PC-9 (cell line): ENCODE measurements at regions not wholly inside any gene's neighbourhood (a gene's known extent, or its start where the extent isn't known, plus 50 kb on each side); places are given as distances from the start of the nearest gene placed in this dataset.

Experiments
- EZH2 ChIP-seq: fragments of 200-600 bp; sonication (generic); IDR thresholded peaks from 2 replicates; pipeline ENCODE4 v1.8.0; 2017; ENCODE audit warnings: antibody characterized with exemption, low read depth
- TF ChIP-seq, protein P1 (sequence below): fragments of 200-600 bp; sonication (generic); conservative IDR thresholded peaks from 2 replicates; pipeline ENCODE4 v1.6.1; 2017; ENCODE audit warnings: mixed run types, antibody characterized with exemption, mild to moderate bottlenecking, moderate library complexity

DNA sequence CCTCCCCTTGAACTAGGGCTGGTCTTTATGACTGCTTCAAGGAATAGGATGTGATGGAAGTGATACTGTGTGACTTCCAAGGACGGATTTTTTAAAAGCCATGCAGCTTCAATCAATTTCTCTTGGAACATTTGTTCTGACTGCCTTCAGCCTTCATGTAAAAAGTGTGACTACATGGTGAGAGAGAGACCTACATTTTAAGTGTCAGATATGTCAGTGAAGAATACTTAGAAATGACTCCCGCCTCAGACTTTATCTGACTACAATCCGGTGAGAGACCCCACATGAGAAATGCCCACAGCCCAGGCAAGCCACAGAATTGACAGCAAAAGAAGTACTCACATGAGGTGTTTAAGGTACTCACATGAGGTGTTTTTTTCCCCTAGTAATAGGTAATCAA, 295.3 kb downstream of the KCNC2 start:
- no peak for TF ChIP-seq EZH2
- TF ChIP-seq, protein P1, sequence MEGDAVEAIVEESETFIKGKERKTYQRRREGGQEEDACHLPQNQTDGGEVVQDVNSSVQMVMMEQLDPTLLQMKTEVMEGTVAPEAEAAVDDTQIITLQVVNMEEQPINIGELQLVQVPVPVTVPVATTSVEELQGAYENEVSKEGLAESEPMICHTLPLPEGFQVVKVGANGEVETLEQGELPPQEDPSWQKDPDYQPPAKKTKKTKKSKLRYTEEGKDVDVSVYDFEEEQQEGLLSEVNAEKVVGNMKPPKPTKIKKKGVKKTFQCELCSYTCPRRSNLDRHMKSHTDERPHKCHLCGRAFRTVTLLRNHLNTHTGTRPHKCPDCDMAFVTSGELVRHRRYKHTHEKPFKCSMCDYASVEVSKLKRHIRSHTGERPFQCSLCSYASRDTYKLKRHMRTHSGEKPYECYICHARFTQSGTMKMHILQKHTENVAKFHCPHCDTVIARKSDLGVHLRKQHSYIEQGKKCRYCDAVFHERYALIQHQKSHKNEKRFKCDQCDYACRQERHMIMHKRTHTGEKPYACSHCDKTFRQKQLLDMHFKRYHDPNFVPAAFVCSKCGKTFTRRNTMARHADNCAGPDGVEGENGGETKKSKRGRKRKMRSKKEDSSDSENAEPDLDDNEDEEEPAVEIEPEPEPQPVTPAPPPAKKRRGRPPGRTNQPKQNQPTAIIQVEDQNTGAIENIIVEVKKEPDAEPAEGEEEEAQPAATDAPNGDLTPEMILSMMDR = no peak
